ENCODE measurements at regions not wholly inside any gene's neighbourhood (a gene's known extent, or its start where the extent isn't known, plus 50 kb on each side); places are given as distances from the start of the nearest gene placed in this dataset.

GRCh38 chr2:82657106-82657505 lies 1802.0 kb downstream of the SUCLG1 start:
- TF ChIP-seq POLR2A (IDR thresholded peaks at IDR 0.05) (no peak), CTCF (IDR thresholded peaks at IDR 0.05) (no peak)

Measured in body of pancreas (tissue), 4 donors.